ENCODE measurements at regions not wholly inside any gene's neighbourhood (a gene's known extent, or its start where the extent isn't known, plus 50 kb on each side); places are given as distances from the start of the nearest gene placed in this dataset.
A peak's percentile ranks its signal among the peaks of the same experiment; 100 is the strongest.

DNA sequence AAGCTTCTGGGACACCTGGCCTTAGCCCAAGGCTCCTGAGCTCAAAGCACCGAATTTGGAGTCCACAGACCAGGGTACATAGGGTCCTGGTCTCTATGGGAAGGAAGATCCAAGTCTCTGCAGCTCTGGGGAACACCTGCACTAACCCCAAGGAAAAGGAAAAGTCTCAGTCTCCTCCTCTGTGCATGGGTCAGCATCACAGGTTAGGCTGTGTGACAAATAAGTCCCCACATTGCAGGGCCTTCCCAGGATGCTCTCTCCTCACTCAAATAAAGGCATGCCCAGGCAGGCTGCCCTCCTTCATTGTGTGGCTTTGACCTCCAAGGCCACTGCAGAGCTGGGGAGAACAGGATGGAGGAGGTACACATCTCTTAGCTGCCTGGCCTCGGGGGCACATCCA lies 121.0 kb upstream of the ZMIZ1 start:
- no peak for DNase-seq

DNA sequence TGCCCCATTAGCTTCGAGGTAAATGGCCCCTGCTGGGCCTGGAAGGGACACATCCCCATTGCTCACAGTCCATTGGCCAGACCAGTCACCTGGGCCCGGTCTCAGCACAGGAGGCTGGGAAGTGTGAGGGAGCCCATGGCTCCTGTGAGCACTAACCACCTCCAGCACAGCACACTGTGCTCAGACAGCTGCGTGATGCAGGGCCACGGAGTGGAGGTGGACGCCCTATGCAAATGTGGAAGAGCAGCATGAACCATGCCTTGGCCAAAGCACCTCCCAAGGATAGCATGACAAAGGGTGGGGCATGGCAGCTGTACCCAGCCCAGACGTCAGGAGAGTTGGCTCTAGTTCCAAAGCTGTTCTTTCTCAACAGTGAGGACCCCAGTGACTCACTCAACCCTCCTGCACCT lies 120.1 kb upstream of the ZMIZ1 start:
- Histone ChIP-seq H3K4me1 (peaks cover 43 to 78% of the 10 kb centered on the region in 2 donors), H3K4me3 (replicated peaks in 1 of 3) (no peak overlapping the region), H3K9me3 (no peaks in the 10 kb centered on the region), H3K36me3 (no peaks in the 10 kb centered on the region), H3K27ac (peak overlapping the region; percentile 65 to 82 (median 76)), H3K27me3 (no peaks in the 10 kb centered on the region)
- TF ChIP-seq, protein P1, sequence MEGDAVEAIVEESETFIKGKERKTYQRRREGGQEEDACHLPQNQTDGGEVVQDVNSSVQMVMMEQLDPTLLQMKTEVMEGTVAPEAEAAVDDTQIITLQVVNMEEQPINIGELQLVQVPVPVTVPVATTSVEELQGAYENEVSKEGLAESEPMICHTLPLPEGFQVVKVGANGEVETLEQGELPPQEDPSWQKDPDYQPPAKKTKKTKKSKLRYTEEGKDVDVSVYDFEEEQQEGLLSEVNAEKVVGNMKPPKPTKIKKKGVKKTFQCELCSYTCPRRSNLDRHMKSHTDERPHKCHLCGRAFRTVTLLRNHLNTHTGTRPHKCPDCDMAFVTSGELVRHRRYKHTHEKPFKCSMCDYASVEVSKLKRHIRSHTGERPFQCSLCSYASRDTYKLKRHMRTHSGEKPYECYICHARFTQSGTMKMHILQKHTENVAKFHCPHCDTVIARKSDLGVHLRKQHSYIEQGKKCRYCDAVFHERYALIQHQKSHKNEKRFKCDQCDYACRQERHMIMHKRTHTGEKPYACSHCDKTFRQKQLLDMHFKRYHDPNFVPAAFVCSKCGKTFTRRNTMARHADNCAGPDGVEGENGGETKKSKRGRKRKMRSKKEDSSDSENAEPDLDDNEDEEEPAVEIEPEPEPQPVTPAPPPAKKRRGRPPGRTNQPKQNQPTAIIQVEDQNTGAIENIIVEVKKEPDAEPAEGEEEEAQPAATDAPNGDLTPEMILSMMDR (IDR thresholded peaks at IDR 0.05) = no peak
- no peak for TF ChIP-seq POLR2A (IDR thresholded peaks at IDR 0.05)
- peak in 1 of 2 donors; percentile 30 for DNase-seq
- whole genome bisulfite sequencing, 2 donors = 27 to 86% methylated on average over 1 to 6 of the region's 6 CpGs
- intact Hi-C loops (cut with DNase I) = no loop called here

More for the DNA sequence above, 121.0 kb upstream of the ZMIZ1 start:
- Histone ChIP-seq H3K36me3 (no peaks in the 10 kb centered on the region), H3K4me3 (replicated peaks in 1 of 3) (no peak overlapping the region), H3K27ac (peak overlapping the region; percentile 65 to 82 (median 76)), H3K4me1 (peaks cover 43 to 70% of the 10 kb centered on the region in 2 donors), H3K27me3 (no peaks in the 10 kb centered on the region), H3K9me3 (no peaks in the 10 kb centered on the region)
- intact Hi-C loops (cut with DNase I) = no loop called here
- TF ChIP-seq, protein P1 (IDR thresholded peaks at IDR 0.05) = no peak
- TF ChIP-seq POLR2A (IDR thresholded peaks at IDR 0.05) = no peak
- 44 to 82% methylated on average over 2 of the region's 2 CpGs for WGBS, 2 donors

DNA sequence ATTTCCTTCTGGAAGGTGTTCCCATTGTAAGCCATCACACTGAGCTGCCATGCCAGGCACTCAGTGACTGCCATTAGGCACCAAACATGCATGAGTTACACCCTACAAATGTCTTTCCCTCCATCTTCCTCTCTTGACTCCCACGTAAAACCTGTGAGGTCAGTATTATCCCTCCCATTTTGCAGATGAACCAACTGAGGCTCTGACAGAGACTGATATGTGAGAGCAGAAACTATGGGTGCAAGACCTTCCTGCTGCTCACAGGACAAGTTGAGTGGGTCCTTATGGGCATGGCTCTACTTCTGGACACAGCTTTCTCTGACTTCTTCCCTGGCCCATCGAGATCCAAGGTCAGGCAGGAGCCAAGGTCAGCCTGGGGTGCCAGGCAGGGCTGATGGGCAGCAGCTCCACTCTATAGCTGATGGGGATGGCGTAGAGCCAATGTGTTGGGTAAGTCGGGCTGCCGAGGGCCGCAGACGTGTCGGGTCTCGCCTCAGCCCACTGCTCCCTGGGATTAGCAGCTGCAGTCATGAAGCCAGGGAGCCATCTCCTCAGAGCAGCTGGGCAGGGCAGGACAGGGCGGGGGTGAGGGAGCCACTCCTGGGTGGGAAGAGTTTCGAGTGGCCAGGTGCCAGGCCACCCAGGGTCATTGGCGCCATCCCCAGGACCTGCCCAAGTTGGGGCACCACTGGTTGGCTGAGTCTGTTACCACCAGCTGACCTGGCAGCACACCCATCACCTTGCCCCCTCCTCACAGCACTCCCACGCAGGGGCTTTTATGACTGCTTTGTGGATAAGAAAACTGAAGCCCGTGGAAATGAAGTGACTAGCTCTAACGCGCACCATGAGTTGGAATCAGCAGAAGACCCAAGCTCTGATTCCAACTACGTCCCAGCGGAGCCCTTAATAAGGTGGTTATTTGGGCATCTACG lies 117.8 kb upstream of the ZMIZ1 start:
- intact Hi-C loops (cut with DNase I) = no loop called here
- WGBS, 2 donors = 64 to 75% methylated on average over 16 of the region's 19 CpGs
- Histone ChIP-seq H3K9me3 (no peaks in the 10 kb centered on the region), H3K36me3 (no peaks in the 10 kb centered on the region), H3K4me1 (peaks cover 35 to 61% of the 10 kb centered on the region in 2 donors), H3K27me3 (no peaks in the 10 kb centered on the region), H3K4me3 (replicated peaks in 1 of 3) (no peak overlapping the region), H3K27ac (peak overlapping the region; percentile 65 to 76 (median 75))
- TF ChIP-seq POLR2A (IDR thresholded peaks at IDR 0.05) = peak in 1 of 2 donors; percentile 2
- TF ChIP-seq, protein P1 (IDR thresholded peaks at IDR 0.05) = no peak
- peak; percentile 89 to 94 for DNase-seq

DNA sequence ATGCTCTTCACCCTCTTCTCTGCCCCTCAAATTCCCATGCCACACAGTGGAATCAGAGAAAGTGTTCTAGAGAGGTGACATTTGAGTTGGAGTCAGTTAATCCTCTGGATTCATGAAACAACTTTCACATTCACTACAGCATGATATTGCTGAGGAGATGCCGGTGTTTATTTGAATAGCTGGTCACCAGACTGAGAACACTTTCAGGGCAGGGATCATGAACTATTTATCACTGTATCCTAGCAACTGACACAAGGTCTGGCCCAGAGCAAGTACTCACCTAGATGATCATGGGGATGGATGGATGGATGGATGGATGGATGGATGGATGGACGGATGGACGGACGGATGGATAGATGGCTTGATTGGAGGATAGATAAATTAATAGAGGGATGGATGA lies 116.7 kb upstream of the ZMIZ1 start:
- Histone ChIP-seq H3K36me3 (no peaks in the 10 kb centered on the region), H3K4me3 (replicated peaks in 1 of 3) (no peak overlapping the region), H3K27me3 (no peaks in the 10 kb centered on the region), H3K9me3 (no peaks in the 10 kb centered on the region), H3K4me1 (peaks cover 23 to 50% of the 10 kb centered on the region in 2 donors), H3K27ac (peak overlapping the region; percentile 65 to 76 (median 75))
- 80 to 83% methylated on average over 4 of the region's 4 CpGs for WGBS, 2 donors
- intact Hi-C loops (cut with DNase I) = no loop called here
- DNase-seq = no peak
- no peak for TF ChIP-seq POLR2A (IDR thresholded peaks at IDR 0.05)
- TF ChIP-seq, protein P1 (IDR thresholded peaks at IDR 0.05) = no peak

DNA sequence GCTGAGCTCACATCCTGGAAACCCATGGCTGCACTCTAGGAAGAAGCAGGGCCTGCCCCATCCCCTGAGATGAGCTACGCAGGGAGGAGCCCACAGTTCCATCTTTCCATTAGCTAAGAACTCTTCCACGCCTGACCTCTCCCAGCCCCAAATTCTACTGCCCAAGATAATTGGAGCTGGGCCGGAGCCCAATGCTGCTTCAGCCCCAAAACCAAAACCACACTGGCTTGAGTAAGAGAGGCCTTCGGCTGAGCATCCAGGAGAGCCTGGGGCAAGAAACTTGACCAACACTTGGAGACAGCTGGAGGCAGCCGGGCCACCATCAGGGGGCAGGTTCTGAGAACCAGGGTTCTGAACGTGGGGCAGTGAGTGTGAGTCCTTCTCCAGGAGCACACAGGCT lies 116.1 kb upstream of the ZMIZ1 start:
- Histone ChIP-seq H3K4me1 (peaks cover 17 to 45% of the 10 kb centered on the region in 2 donors), H3K27ac (peak overlapping the region in 1 of 3 donors; percentile 24), H3K27me3 (no peaks in the 10 kb centered on the region), H3K9me3 (no peaks in the 10 kb centered on the region), H3K36me3 (no peaks in the 10 kb centered on the region), H3K4me3 (replicated peaks in 1 of 3) (no peak overlapping the region)
- WGBS, 2 donors = 79 to 82% methylated on average over 5 to 6 of the region's 6 CpGs
- intact Hi-C loops (cut with DNase I) = no loop called here
- no peak for DNase-seq
- no peak for TF ChIP-seq POLR2A (IDR thresholded peaks at IDR 0.05)
- TF ChIP-seq, protein P1 (IDR thresholded peaks at IDR 0.05) = no peak

Data from thyroid gland (tissue), 4 donors.